Stimulated activated CD4-positive, alpha-beta T cell treated with anti-CD3 and anti-CD28 coated beads, Interleukin-2, amount 100 ng/mL, for 24 hours (primary cell): ENCODE measurements at regions not wholly inside any gene's neighbourhood (a gene's known extent, or its start where the extent isn't known, plus 50 kb on each side); places are given as distances from the start of the nearest gene placed in this dataset.

Source experiments
- DNase-seq, 2 donors: peaks; one replicate each; pipeline ENCODE4 v3.0.0-alpha.2; 2020

- no peak for DNase-seq
Observed at GRCh38 chr5:66503203-66503789, 92.9 kb upstream of the MAST4 start.

- DNase-seq, result no peak
Observed at GRCh38 chr5:66507106-66507505, 89.1 kb upstream of the MAST4 start.

- no peak for DNase-seq
Observed at GRCh38 chr5:66511491-66511890, 84.7 kb upstream of the MAST4 start.

GRCh38 chr5:66513130-66513529, 83.1 kb upstream of the MAST4 start:
- no peak for DNase-seq

GRCh38 chr5:66515209-66515608, 81.0 kb upstream of the MAST4 start:
- DNase-seq, result no peak

GRCh38 chr5:66516550-66516949, 79.6 kb upstream of the MAST4 start:
- no peak for DNase-seq

GRCh38 chr5:66517351-66517750, 78.8 kb upstream of the MAST4 start:
- no peak for DNase-seq

GRCh38 chr5:66518052-66518451, 78.1 kb upstream of the MAST4 start:
- DNase-seq, result no peak

GRCh38 chr5:66518753-66519152, 77.4 kb upstream of the MAST4 start:
- DNase-seq, result no peak

GRCh38 chr5:66519626-66520025, 76.6 kb upstream of the MAST4 start:
- DNase-seq, result no peak

- no peak for DNase-seq
Observed at GRCh38 chr5:66520854-66521253, 75.3 kb upstream of the MAST4 start.

- no peak for DNase-seq
Observed at GRCh38 chr5:66527478-66528035, 68.6 kb upstream of the MAST4 start.

- no peak for DNase-seq
Observed at GRCh38 chr5:66529182-66529581, 67.0 kb upstream of the MAST4 start.

GRCh38 chr5:66529704-66530103, 66.5 kb upstream of the MAST4 start:
- no peak for DNase-seq

- DNase-seq, result no peak
Observed at GRCh38 chr5:66538126-66538525, 58.1 kb upstream of the MAST4 start.

- DNase-seq, result no peak
Observed at GRCh38 chr5:66538531-66538930, 57.7 kb upstream of the MAST4 start.

- no peak for DNase-seq
Observed at GRCh38 chr5:66540078-66540477, 56.1 kb upstream of the MAST4 start.

GRCh38 chr5:66542711-66543110, 53.5 kb upstream of the MAST4 start:
- DNase-seq, result no peak
